ENCODE measurements at regions not wholly inside any gene's neighbourhood (a gene's known extent, or its start where the extent isn't known, plus 50 kb on each side); places are given as distances from the start of the nearest gene placed in this dataset.

DNA sequence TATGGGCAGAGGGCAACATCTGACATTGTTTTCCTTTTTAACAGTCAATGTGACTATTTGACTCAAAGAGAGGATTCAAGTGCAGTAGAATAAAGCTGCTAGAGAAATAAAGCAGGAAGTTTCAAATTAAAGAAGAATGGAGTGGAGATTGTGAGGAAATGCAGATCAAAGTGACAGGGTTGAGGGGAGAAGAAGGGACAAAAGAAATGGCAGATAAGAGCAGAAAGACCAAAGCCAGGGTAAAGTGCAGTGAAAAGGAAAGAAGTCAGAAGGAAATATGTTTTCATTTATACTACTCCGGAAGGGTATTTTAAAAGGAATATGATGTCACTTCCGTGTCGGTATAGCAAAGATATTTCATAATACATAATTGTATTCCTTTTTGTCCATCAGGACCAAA lies 297.5 kb upstream of the CRIM1 start:
- Histone ChIP-seq H3K36me3 (no peaks in the 10 kb centered on the region), H3K9me3 (no peaks in the 10 kb centered on the region), H3K4me3 (no peak overlapping the region), H3K4me1 (ENCODE audit: control insufficient read depth in 1 of 2, low read depth in 2 of 2) (peaks cover 0 to 4% of the 10 kb centered on the region in 2 donors), H3K27me3 (replicated peaks; ENCODE audit: insufficient read depth) (no peaks in the 10 kb centered on the region), H3K27ac (no peak overlapping the region)
- TF ChIP-seq CTCF (IDR thresholded peaks at IDR 0.05), result no peak
- DNase-seq (ENCODE audit: low spot score), result no peak
- no peak for ATAC-seq (ENCODE audit: insufficient number of reproducible peaks, low FRiP score, low read depth)

DNA sequence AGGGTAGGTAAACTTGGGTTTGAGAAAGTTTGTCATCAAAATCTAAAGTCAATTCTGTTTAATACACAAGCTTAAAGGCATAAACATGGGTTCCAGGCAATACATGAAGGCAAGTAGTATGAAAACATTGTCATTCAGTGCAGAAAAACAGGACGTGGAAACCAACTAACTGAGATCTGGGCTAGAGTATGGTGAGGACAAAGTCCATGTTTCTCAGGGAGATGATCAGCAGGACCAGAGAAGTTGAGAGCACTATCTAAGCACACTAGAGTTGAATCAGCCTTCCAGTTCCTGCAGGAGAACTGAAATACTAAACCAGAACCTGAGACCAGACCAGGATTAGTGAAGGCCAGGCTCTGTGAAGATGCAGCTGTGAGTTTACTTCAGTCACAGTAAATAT lies 302.8 kb upstream of the CRIM1 start:
- Histone ChIP-seq H3K4me1 (ENCODE audit: control insufficient read depth in 1 of 2, low read depth in 2 of 2) (no peaks in the 10 kb centered on the region), H3K4me3 (no peak overlapping the region), H3K27me3 (replicated peaks; ENCODE audit: insufficient read depth) (no peaks in the 10 kb centered on the region), H3K9me3 (no peaks in the 10 kb centered on the region), H3K36me3 (no peaks in the 10 kb centered on the region), H3K27ac (no peak overlapping the region)
- no peak for TF ChIP-seq CTCF (IDR thresholded peaks at IDR 0.05)
- no peak for ATAC-seq (ENCODE audit: insufficient number of reproducible peaks, low FRiP score, low read depth)
- no peak for DNase-seq (ENCODE audit: low spot score)

GRCh38 chr2:36044411-36044810 lies 311.2 kb upstream of the CRIM1 start:
- ATAC-seq (ENCODE audit: insufficient number of reproducible peaks, low FRiP score, low read depth), result no peak
- TF ChIP-seq CTCF (IDR thresholded peaks at IDR 0.05), result no peak

GRCh38 chr2:36035137-36035536 lies 320.4 kb upstream of the CRIM1 start:
- Histone ChIP-seq H3K4me1 (ENCODE audit: control insufficient read depth in 1 of 2, low read depth in 2 of 2) (no peaks in the 10 kb centered on the region), H3K27me3 (replicated peaks; ENCODE audit: insufficient read depth) (no peaks in the 10 kb centered on the region), H3K36me3 (no peaks in the 10 kb centered on the region), H3K27ac (no peak overlapping the region), H3K4me3 (no peak overlapping the region), H3K9me3 (no peaks in the 10 kb centered on the region)
- no peak for ATAC-seq (ENCODE audit: insufficient number of reproducible peaks, low FRiP score, low read depth)
- DNase-seq (ENCODE audit: low spot score), result no peak
- no peak for TF ChIP-seq CTCF (IDR thresholded peaks at IDR 0.05)

More at GRCh38 chr2:36044411-36044810, 311.2 kb upstream of the CRIM1 start:
- Histone ChIP-seq H3K9me3 (no peaks in the 10 kb centered on the region), H3K27ac (no peak overlapping the region), H3K36me3 (no peaks in the 10 kb centered on the region), H3K4me1 (ENCODE audit: control insufficient read depth in 1 of 2, low read depth in 2 of 2) (no peaks in the 10 kb centered on the region), H3K27me3 (replicated peaks; ENCODE audit: insufficient read depth) (no peaks in the 10 kb centered on the region), H3K4me3 (no peak overlapping the region)
- no peak for DNase-seq (ENCODE audit: low spot score)

GRCh38 chr2:36032046-36032445 lies 323.5 kb upstream of the CRIM1 start:
- Histone ChIP-seq H3K9me3 (no peaks in the 10 kb centered on the region), H3K4me3 (no peak overlapping the region), H3K36me3 (no peaks in the 10 kb centered on the region), H3K27me3 (replicated peaks; ENCODE audit: insufficient read depth) (no peaks in the 10 kb centered on the region), H3K4me1 (ENCODE audit: control insufficient read depth in 1 of 2, low read depth in 2 of 2) (no peaks in the 10 kb centered on the region), H3K27ac (no peak overlapping the region)
- ATAC-seq (ENCODE audit: insufficient number of reproducible peaks, low FRiP score, low read depth) (no peak), DNase-seq (ENCODE audit: low spot score) (no peak)
- TF ChIP-seq CTCF (IDR thresholded peaks at IDR 0.05), result no peak
